ENCODE measurements at regions not wholly inside any gene's neighbourhood (a gene's known extent, or its start where the extent isn't known, plus 50 kb on each side); places are given as distances from the start of the nearest gene placed in this dataset.

GRCh38 chr12:17372508-17372907 is 717.5 kb downstream of the RERGL start:
- TF ChIP-seq EZH2 (IDR thresholded peaks at IDR 0.05; ENCODE audit: borderline replicate concordance, insufficient read depth, low read length, poor library complexity, severe bottlenecking): no peak
- TF ChIP-seq CTCF (IDR thresholded peaks at IDR 0.05; ENCODE audit: poor library complexity, severe bottlenecking): no peak
- TF ChIP-seq EP300 (conservative IDR thresholded peaks at IDR 0.05; ENCODE audit: poor library complexity, severe bottlenecking): no peak
- TF ChIP-seq MXI1 (conservative IDR thresholded peaks at IDR 0.05; ENCODE audit: poor library complexity, severe bottlenecking): no peak
- no peak for TF ChIP-seq POLR2AphosphoS5 (IDR thresholded peaks at IDR 0.05)
- TF ChIP-seq RAD21 (conservative IDR thresholded peaks at IDR 0.05): no peak
- no peak for TF ChIP-seq SMC3 (conservative IDR thresholded peaks at IDR 0.05; ENCODE audit: poor library complexity)
- TF ChIP-seq TAF1 (IDR thresholded peaks at IDR 0.05; ENCODE audit: low read depth): no peak
- TF ChIP-seq REST (IDR thresholded peaks at IDR 0.05; ENCODE audit: borderline replicate concordance): no peak
- Histone ChIP-seq H2AFZ (ENCODE audit: low read depth, low read length) (no peak overlapping the region), H3K27ac (ENCODE audit: low read length) (no peak overlapping the region)

GRCh38 chr12:17371491-17372215 is 718.3 kb downstream of the RERGL start:
- Histone ChIP-seq H4K20me1 (ENCODE audit: insufficient read depth) (no peaks in the 10 kb centered on the region), H3K27me3 (ENCODE audit: insufficient read depth, low read depth, low read length) (no peaks in the 10 kb centered on the region), H3K27ac (ENCODE audit: low read length) (no peak overlapping the region), H3K36me3 (ENCODE audit: insufficient read depth, low read length) (no peaks in the 10 kb centered on the region), H3K79me2 (replicated peaks; ENCODE audit: insufficient read depth, low read length) (no peaks in the 10 kb centered on the region), H3K9me2 (ENCODE audit: insufficient read depth, low read length) (no peaks in the 10 kb centered on the region), H3K4me3 (ENCODE audit: low read length) (no peak overlapping the region), H3K9ac (ENCODE audit: low read length) (no peak overlapping the region), H3F3A (ENCODE audit: insufficient read depth, low read length, poor library complexity, severe bottlenecking) (no peaks in the 10 kb centered on the region), H3K9me3 (ENCODE audit: low read length) (no peaks in the 10 kb centered on the region), H3K4me2 (ENCODE audit: low read length) (no peak overlapping the region), H2AFZ (ENCODE audit: low read depth, low read length) (no peak overlapping the region)
- no peak for TF ChIP-seq SMC3 (conservative IDR thresholded peaks at IDR 0.05; ENCODE audit: poor library complexity)
- TF ChIP-seq MXI1 (conservative IDR thresholded peaks at IDR 0.05; ENCODE audit: poor library complexity, severe bottlenecking): no peak
- no peak for TF ChIP-seq TAF1 (IDR thresholded peaks at IDR 0.05; ENCODE audit: low read depth)

More at GRCh38 chr12:17372508-17372907, 717.5 kb downstream of the RERGL start:
- H3K4me3 ChIP-seq (ENCODE audit: low read length): no peak overlapping the region
- H3K4me2 ChIP-seq (ENCODE audit: low read length): no peak overlapping the region
- H3K9me2 ChIP-seq (ENCODE audit: insufficient read depth, low read length): no peaks in the 10 kb centered on the region
- no peaks in the 10 kb centered on the region for H3K27me3 ChIP-seq (ENCODE audit: insufficient read depth, low read depth, low read length)
- no peaks in the 10 kb centered on the region for H3K36me3 ChIP-seq (ENCODE audit: insufficient read depth, low read length)
- H4K20me1 ChIP-seq (ENCODE audit: insufficient read depth): no peaks in the 10 kb centered on the region
- no peaks in the 10 kb centered on the region for H3F3A ChIP-seq (ENCODE audit: insufficient read depth, low read length, poor library complexity, severe bottlenecking)
- H3K9me3 ChIP-seq (ENCODE audit: low read length): no peaks in the 10 kb centered on the region
- H3K9ac ChIP-seq (ENCODE audit: low read length): no peak overlapping the region
- H3K79me2 ChIP-seq (replicated peaks; ENCODE audit: insufficient read depth, low read length): no peaks in the 10 kb centered on the region

Data from neural cell (in vitro differentiated cells).